Spleen (tissue), 7 donors: ENCODE measurements at regions not wholly inside any gene's neighbourhood (a gene's known extent, or its start where the extent isn't known, plus 50 kb on each side); places are given as distances from the start of the nearest gene placed in this dataset.

Source experiments
- POLR2A ChIP-seq, 3 donors: fragments of 450-650 bp; IDR thresholded peaks; one replicate each; pipeline ENCODE4 v1.5.1; 2017; ENCODE audit warnings: antibody characterized with exemption in 3 of 3, mild to moderate bottlenecking in 1 of 3
- TF ChIP-seq, protein P1 (sequence below), 11 experiments: fragments of 200-600 bp in 7 of 11; fragments of 450-650 bp in 4 of 11; sonication (generic) in 4 of 11; IDR thresholded peaks in 8 of 11; conservative IDR thresholded peaks in 3 of 11; 1 replicate in 7 of 11; 2 replicates in 4 of 11; pipeline versions ENCODE4 v1.4.0 to v1.8.0; 2016 to 2021; ENCODE audit warnings: antibody characterized with exemption in 11 of 11, inconsistent platforms in 4 of 11, mild to moderate bottlenecking in 1 of 11
- donor health status: DM: no; HTN: no; CAD: no; lungs with moderate emphysema.
- donor health status: DM: no; HTN: no; CAD: no.
- donor health status: DM: no; HTN: no; CAD: no.

DNA sequence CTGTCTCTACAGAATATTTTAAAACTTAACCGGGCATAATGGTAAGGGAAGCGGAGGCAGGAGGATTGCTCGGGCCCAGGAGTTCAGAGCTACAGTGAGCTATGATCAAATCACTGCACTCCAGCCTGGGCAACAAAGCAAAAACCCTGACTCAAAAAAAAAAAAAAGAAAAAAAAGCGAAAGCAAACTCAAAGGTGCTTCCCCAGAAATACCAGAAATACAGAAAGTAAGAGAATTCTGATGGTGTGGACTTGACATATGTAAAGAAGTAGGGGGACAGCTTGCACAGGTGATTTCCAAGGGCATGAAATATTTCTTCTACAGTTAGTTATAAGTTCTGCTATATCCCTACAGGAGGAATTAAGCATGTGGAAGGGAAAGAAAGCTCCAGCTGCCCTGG lies 69.7 kb upstream of the APBB1IP start:
- TF ChIP-seq, protein P1, sequence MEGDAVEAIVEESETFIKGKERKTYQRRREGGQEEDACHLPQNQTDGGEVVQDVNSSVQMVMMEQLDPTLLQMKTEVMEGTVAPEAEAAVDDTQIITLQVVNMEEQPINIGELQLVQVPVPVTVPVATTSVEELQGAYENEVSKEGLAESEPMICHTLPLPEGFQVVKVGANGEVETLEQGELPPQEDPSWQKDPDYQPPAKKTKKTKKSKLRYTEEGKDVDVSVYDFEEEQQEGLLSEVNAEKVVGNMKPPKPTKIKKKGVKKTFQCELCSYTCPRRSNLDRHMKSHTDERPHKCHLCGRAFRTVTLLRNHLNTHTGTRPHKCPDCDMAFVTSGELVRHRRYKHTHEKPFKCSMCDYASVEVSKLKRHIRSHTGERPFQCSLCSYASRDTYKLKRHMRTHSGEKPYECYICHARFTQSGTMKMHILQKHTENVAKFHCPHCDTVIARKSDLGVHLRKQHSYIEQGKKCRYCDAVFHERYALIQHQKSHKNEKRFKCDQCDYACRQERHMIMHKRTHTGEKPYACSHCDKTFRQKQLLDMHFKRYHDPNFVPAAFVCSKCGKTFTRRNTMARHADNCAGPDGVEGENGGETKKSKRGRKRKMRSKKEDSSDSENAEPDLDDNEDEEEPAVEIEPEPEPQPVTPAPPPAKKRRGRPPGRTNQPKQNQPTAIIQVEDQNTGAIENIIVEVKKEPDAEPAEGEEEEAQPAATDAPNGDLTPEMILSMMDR (IDR thresholded peaks at IDR 0.05 in 8 of 11, conservative IDR thresholded peaks at IDR 0.05 in 3 of 11) = no peak
- TF ChIP-seq POLR2A (IDR thresholded peaks at IDR 0.05) = no peak
